Fibroblast of skin of abdomen (primary cell): ENCODE measurements at regions not wholly inside any gene's neighbourhood (a gene's known extent, or its start where the extent isn't known, plus 50 kb on each side); places are given as distances from the start of the nearest gene placed in this dataset.
"Not testable (repeated sequence)": the region's sequence is repeated elsewhere in the genome, so short reads cannot be mapped to it uniquely, and the experiment has no call there.

Experiments used
- DNase-seq: peaks from one replicate; pipeline ENCODE4 v3.0.0-alpha.2; 2013

DNA sequence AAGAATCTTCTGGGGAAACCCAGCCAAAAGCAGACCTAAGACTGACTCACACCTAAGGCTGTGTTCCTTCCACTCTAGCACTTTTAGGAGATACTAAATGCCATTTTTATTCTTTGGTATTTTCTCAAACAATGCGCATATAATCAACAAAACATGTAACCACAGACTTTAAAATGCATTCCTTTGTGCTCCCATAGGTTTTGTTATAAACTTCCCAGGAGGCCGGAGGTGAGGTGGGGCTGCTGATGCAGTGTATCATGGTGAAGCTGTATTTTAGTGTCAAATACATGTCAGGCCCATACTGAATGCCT is 155.2 kb downstream of the BTBD3 start:
- peak; percentile 83 for DNase-seq

DNA sequence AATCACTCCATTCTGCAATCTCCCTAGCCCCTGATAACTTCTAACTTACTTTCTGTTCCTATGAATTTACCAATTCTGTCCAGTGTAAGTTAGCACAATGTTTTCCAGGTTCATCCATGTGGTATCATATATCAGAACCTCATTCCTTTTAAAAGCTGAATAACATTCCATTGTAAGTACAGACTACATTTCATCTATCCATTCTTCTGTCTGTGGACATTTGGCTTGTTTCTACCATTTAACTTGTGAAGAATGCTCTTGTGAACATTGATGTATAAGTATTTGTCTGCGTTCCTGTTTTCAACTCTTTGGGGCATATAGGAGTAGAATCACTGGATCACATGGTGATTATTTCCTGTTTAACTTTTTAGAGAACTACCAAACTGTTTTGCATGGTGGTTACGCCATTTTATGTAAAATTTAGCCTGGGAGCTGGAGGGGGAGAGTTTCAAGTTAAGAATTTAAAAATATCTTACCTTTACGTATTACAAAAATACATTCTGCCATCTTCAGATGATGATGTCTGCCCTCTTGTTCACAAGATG is 156.5 kb downstream of the BTBD3 start:
- DNase-seq = peak; percentile 58

DNA sequence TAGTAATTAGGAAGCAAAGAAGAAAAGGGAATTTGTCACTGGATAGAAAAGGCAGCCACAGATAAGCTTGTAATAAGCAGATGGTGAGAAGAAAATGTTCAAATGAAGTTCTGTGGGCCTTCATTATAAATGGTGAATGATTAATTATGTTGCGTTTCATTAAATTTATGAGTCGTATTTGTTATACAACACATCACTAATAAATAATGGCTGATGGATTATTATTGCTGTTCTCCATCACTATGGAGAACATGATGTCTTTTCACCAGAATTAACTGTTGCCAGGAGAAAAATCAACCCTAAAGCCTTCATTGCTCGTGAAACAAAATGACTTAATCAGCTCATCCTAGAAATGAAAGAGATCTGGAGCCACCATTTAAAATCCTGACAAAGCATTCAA is 158.5 kb downstream of the BTBD3 start:
- no peak for DNase-seq

- DNase-seq = no peak
Measured at GRCh38 chr20:12077875-12078274, 160.2 kb downstream of the BTBD3 start.

DNA sequence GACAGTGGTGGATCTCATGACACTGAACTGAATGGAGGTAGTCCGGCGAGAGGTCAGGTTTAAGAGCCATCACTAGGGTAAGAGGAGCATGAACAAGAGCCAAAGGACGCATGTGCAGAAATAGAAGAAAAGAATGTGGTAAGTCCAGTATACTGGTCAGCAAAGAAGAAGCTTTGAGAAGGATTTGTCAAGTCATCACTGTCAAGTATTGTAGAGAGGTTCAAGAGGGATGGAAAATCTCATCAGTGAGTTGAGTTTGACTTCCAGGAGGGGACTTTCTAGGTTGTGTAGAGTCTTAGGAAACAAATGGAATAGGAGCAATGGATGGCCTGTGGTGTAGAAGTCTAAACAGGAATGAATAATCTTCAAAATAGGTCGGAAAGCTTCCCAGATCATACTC is 161.8 kb downstream of the BTBD3 start:
- DNase-seq = no peak

DNA sequence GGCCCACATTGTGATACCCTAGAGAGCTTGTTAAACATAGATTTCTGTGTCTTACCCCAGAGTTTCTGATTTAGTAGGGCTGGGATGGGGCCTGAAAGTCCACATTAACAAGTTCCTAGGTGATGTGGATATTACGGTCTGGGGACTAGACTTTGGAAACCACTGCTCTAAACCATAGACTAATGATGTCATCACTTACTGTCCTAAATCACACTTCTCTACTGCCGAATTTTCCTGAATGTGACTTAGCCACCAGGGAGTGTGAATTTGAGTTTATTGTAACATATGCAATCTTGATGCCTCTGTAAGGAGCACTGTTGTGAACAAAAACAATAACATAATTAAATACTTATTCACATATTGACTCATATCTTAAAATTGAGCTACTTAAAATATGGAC is 165.6 kb downstream of the BTBD3 start:
- DNase-seq = no peak

DNA sequence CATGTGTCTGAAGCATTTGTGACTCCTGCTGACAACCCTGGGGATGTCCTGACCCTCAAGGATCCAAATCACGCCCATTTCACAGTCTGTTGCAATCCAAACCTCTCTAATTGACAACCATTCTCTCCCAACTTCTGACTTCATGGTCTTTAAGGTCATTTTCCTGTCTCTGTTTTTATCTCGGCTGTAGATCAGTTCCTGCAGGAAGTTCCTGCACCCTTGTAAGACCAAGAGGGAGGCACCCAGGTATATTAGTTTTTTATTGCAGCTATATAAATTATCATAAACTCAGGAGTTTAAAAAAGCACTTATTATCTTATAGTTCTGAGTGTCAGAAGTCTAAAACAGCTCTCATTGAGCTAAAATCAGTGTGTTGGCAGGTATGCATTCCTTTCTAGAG is 166.8 kb downstream of the BTBD3 start:
- DNase-seq = no peak

DNA sequence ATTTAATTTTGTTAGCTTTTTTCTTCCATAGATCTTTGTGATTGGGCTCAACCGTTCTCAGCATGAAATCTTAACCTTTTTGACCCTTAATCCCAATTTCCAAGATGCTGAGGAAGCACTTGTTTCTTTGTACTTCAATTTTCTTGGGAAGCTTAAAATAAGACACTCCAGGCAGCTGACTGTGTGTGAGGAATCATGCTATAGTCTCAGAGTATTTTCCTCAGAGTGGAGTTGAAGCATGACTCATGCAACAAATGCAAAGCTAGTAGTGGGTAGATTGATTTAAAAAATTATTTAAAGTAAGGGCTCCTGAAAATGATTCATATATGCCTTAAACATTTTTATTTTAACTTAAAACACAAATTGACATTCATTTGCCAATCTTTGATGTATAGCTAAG is 168.7 kb downstream of the BTBD3 start:
- DNase-seq = peak; percentile 47

DNA sequence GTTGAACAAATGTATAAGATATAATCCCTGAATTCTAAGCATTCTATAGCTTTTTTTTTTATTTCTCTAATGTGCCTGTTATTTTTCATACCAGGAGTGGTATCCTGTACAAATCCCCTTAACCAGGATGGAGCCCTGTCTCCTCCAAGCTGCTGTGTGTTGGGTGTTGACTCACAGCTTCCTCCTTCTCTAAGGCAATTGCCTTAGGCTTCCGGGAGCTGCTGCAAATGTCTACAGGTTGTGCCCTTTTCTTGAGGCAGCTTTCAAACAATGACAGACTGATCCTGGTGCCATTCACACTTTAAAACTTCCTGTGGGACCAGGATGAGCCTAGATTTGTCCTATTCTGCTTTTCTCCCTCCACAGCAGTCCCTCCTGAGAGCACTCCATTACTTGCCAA is 173.2 kb downstream of the BTBD3 start:
- DNase-seq = no peak

- DNase-seq = no peak
Measured at GRCh38 chr20:12093057-12093796, 175.5 kb downstream of the BTBD3 start.

DNA sequence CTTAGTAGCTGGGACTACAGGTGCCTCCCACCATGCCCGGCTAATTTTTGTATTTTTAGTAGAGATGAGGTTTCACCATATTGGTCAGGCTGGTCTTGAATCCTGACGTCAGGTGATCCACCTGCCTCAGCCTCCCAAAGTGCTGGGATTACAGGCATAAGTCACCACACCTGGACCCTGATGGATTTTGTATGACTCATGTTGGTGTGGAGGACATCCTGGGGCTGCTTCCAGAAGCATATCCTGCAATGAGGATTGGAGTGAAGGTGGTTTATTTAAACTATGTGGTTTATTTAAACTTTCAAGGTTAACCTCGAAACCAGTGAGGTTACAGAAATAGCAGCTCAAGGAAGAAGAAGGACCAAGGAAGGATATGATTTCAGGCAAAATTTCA is 176.1 kb downstream of the BTBD3 start:
- DNase-seq = not testable (repeated sequence)

DNA sequence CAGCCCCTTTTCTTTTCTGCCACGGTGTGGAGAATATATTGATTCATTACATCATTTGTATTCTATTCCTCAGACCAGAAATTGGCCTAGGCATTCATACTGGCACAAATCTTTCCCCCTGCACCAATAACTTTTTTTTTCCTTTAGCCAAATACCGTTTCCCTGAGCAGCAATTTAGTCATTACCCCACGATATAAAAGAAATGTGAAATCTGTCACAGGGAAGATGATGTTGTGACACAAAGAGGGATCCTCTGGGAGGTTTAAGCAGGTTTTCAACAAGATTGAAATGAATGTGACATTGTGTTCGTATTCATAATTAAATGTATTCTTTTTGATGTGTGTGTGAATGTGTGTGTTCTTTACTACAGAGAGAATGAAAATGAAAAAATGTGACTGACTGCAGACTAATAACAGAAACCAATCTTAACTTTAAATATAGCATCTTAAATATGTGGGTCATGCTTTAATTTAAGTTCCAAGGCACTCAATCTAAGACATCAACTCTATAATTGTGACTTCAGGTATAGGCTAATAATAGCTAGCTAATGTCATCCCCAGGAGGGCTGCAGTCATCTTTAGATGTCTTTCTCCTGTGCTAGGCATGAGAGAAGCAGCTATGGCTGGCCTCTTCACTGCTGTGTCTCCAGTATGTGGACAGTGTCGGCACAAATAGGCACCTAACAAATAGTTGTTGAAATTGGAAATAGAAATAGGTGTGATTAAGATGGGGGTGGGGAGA is 177.7 kb downstream of the BTBD3 start:
- DNase-seq = no peak

- no peak for DNase-seq
Measured at GRCh38 chr20:12098421-12098820, 180.7 kb downstream of the BTBD3 start.

DNA sequence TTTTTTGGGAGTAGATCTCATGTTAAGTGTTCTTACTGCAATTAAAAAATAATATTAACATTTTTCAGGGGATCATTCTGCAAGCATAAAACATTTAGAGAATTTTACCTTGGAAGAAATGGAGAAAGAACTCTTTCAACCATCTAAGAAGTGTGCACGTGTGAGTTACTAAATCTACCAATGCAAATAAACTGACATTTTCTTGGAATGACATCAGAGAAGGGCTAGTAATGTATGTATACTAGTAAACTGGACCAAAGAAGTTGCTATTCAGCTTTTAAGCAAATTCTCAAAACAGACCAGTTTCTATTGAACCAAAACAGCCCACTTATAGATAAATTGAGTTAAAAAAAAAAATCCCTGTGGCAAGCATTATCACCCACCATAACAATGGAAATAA is 191.2 kb downstream of the BTBD3 start:
- no peak for DNase-seq

DNA sequence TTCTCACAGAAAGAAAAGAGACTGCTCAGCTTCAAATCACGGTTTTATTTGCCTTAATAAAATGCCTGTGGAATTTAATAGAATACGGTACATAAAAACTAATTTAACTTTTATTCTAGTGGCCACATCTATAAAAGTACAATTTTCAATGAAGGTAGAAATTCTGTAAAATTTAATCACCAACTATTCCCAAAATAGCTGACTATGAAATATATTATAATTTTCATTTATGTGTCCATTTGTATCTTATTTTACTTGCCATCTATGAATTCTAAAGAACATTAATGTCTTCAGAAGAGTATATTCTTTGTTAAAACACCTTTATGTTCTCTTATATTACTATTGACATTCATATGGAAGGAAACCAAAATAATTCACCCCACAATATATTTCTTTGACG is 192.6 kb downstream of the BTBD3 start:
- DNase-seq = no peak

- DNase-seq = peak; percentile 78
Measured at GRCh38 chr20:12110711-12111110, 193.0 kb downstream of the BTBD3 start.

- DNase-seq = no peak
Measured at GRCh38 chr20:12111431-12112088, 193.9 kb downstream of the BTBD3 start.

DNA sequence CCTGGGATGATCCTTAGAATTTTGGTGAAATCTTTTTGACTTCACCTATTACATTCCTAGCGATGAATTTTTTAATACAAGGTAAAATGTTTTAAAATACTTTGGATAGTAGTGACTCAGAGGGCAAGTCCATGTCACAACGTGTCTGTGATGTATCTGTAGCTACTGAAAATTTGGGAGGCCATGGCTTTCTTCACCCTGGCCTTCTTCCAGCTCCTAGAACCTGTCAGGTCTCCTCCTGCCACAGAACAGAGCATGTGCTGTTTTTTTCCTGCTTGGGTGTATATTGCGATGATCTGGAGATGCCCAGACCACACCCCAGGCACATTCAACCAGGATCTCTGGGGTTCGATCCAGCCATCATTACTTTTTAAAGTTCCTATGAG is 194.4 kb downstream of the BTBD3 start:
- no peak for DNase-seq

- DNase-seq = no peak
Measured at GRCh38 chr20:12112665-12113064, 195.0 kb downstream of the BTBD3 start.

- DNase-seq = no peak
Measured at GRCh38 chr20:12113075-12113467, 195.4 kb downstream of the BTBD3 start.

DNA sequence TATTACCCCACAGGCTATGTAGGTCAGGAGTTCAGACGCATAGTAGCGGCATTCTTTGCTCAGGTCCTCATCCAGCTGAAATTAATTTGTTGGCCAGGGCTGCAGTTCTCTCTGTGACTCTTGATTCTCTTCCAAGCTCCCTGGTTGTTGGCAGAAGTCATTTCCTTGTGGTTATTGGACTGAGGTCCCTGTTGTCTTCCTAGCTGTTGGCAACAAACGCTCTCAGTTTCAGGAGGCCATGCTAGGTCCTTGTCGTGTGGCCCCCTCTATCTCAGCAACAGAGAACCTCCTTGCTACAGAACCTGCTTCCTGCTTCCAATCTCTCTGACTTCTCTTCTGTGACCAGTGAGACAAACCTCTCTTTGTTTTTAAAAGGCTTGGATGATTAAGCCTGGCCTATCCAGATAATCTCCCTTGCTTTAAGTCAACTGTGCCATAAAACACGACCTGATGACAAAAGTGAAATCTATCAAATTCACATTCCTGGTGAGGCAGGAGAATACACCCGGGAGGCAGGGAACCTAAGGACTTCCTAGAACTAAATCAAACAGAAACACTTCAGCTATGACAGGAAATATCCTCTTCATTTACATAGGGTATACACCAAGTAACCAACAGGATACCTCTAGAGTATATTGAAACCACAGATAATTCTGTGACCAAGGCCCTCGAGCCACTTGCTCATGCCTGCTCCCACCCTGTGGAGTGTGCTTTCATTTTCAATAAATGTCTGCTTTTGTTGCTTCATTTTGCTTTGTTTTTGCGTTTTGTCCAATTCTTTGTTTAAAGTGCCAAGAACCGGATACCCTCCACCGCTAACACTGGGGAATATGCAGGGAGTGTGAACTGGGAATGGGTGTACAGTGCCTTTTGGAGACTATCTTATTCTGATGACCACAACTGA is 196.0 kb downstream of the BTBD3 start:
- peak; percentile 92 for DNase-seq

DNA sequence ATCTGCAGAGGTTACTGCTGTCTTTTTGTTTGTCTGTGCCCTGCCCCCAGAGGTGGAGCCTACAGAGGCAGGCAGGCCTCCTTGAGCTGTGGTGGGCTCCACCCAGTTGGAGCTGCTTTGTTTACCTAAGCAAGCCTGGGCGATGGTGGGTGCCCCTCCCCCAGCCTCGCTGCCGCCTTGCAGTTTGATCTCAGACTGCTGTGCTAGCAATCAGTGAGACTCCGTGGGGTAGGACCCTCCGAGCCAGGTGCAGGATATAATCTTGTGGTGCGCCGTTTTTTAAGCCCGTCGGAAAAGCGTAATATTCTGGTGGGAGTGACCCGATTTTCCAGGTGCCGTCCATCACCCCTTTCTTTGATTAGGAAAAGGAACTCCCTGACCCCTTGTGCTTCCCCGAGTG is 211.4 kb downstream of the BTBD3 start:
- DNase-seq = not testable (repeated sequence)

DNA sequence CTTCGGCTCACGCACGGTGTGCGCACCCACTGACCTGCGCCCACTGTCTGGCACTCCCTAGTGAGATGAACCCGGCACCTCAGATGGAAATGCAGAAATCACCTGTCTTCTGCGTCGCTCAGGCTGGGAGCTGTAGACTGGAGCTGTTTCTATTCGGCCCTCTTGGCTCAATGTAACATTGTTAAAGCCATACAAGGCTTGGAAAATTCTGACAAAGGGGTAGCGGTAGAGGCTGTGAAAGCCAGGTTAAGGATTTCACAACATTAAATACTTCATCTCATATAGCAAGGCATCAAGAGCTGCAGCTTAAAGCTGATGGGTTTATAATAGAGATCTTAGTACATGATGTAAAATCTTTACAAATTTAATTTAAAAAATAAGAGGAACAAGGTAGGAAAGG is 211.8 kb downstream of the BTBD3 start:
- not testable (repeated sequence) for DNase-seq
